Activated B cell treated with CpG ODN at 0.5 μM for 24 hours (primary cell): ENCODE measurements at regions not wholly inside any gene's neighbourhood (a gene's known extent, or its start where the extent isn't known, plus 50 kb on each side); places are given as distances from the start of the nearest gene placed in this dataset.
A peak's percentile ranks its signal among the peaks of the same experiment; 100 is the strongest.

Experiments used
- ATAC-seq: fragments of 200-7000 bp; cut with Tn5 transposase; one replicate; pipeline ENCODE4 v1.10.0; 2021; ENCODE audit warnings: low read depth, mild to moderate bottlenecking, moderate library complexity
- CTCF ChIA-PET: fragments of 350-600 bp; sonication (Branson Sonifier 250); formaldehyde crosslinking; loops from one replicate; lab custom pipeline; 2021; ENCODE audit warnings: antibody characterized with exemption; lab: Charles Lee
- POLR2A ChIA-PET: fragments of 350-600 bp; sonication (Branson Sonifier 250); formaldehyde crosslinking; loops from one replicate; lab custom pipeline; 2021; ENCODE audit warnings: antibody characterized with exemption; lab: Charles Lee
- DNase-seq: peaks from one replicate; pipeline ENCODE4 v3.0.0; 2022
- H3K27ac Mint-ChIP-seq: one replicate; pipeline ENCODE4 v1.8.0; 2020; ENCODE audit warnings: mixed read lengths
- H3K27me3 Mint-ChIP-seq: one replicate; pipeline ENCODE4 v1.8.0; 2021; ENCODE audit warnings: mixed read lengths
- H3K36me3 Mint-ChIP-seq: one replicate; pipeline ENCODE4 v1.8.0; 2021; ENCODE audit warnings: low read depth, mixed read lengths
- H3K4me1 Mint-ChIP-seq: one replicate; pipeline ENCODE4 v1.8.0; 2021; ENCODE audit warnings: mixed read lengths
- H3K4me3 Mint-ChIP-seq: one replicate; pipeline ENCODE4 v1.8.0; 2020; ENCODE audit warnings: mild to moderate bottlenecking, mixed read lengths
- H3K9me3 Mint-ChIP-seq: one replicate; pipeline ENCODE4 v1.8.0; 2020; ENCODE audit warnings: mixed read lengths
- CTCF ChIP-seq: fragments of 200-600 bp; IDR thresholded peaks from one replicate; pipeline ENCODE4 v1.8.0; 2022; ENCODE audit warnings: antibody characterized with exemption, mild to moderate bottlenecking
- intact Hi-C: fragments of 100-400 bp; cut with micrococcal nuclease; formaldehyde crosslinking; loops from one replicate; pipeline ENCODE4 v1.15.1; 2024

- Mint-ChIP-seq H3K27me3 (no peaks in the 10 kb centered on the region), H3K9me3 (no peaks in the 10 kb centered on the region), H3K27ac (no peak overlapping the region), H3K36me3 (peaks cover 3% of the 10 kb centered on the region), H3K4me1 (peaks cover 20% of the 10 kb centered on the region), H3K4me3 (no peak overlapping the region)
- ATAC-seq (peak; percentile 13), DNase-seq (peak; percentile 60)
- intact Hi-C loops = loop anchor here (1.0 to 5.0 kb wide), 12 partner anchors 44 to 1733 kb away; partner anchors contain the start of gene ZNF165
- POLR2A ChIA-PET = interaction anchor here (0.5 to 8.9 kb wide), 44 partner anchors 12 to 1791 kb away, joined by 3 to 510 read pairs (median 9); partner anchors contain the start of genes TRIM27, ZNF165 and ZNF391
- no peak for TF ChIP-seq CTCF
- CTCF ChIA-PET = interaction anchor here (2.0 kb wide), 1 partner anchor 12 kb away, joined by 7 read pairs; no protein-coding TSS in a partner anchor
Measured at GRCh38 chr6:27133281-27134227, 113.9 kb upstream of the PRSS16 start.

GRCh38 chr6:27135087-27135657, 112.3 kb upstream of the PRSS16 start:
- ATAC-seq (no peak), DNase-seq (no peak)
- H3K27me3 Mint-ChIP-seq = no peaks in the 10 kb centered on the region
- H3K4me3 Mint-ChIP-seq = no peak overlapping the region
- intact Hi-C loops = no loop called here
- POLR2A ChIA-PET = interaction anchor here (0.7 to 8.9 kb wide), 8 partner anchors 10 to 1114 kb away, joined by 4 to 510 read pairs (median 28); a partner anchor contains a TSS
- H3K27ac Mint-ChIP-seq = no peak overlapping the region
- TF ChIP-seq CTCF = no peak
- H3K4me1 Mint-ChIP-seq = peaks cover 34% of the 10 kb centered on the region
- CTCF ChIA-PET = no interaction called here
- no peaks in the 10 kb centered on the region for H3K9me3 Mint-ChIP-seq
- peaks cover 13% of the 10 kb centered on the region for H3K36me3 Mint-ChIP-seq

GRCh38 chr6:27136077-27136644, 111.3 kb upstream of the PRSS16 start:
- Mint-ChIP-seq H3K36me3 (peaks cover 16% of the 10 kb centered on the region), H3K4me3 (no peak overlapping the region), H3K4me1 (peaks cover 42% of the 10 kb centered on the region), H3K27me3 (no peaks in the 10 kb centered on the region), H3K27ac (no peak overlapping the region), H3K9me3 (no peaks in the 10 kb centered on the region)
- TF ChIP-seq CTCF = no peak
- ChIA-PET CTCF (no interaction called here), POLR2A (interaction anchor here (0.5 to 3.5 kb wide), 3 partner anchors 11 to 754 kb away, joined by 3 to 58 read pairs (median 4); partner anchors contain the start of gene HMGN4)
- ATAC-seq (no peak), DNase-seq (no peak)
- intact Hi-C loops = no loop called here

- no peak for DNase-seq
- Mint-ChIP-seq H3K4me3 (no peak overlapping the region), H3K27me3 (no peaks in the 10 kb centered on the region), H3K4me1 (peaks cover 50% of the 10 kb centered on the region), H3K36me3 (peaks cover 20% of the 10 kb centered on the region), H3K27ac (no peak overlapping the region), H3K9me3 (no peaks in the 10 kb centered on the region)
- ATAC-seq = no peak
- ChIA-PET CTCF (no interaction called here), POLR2A (interaction anchor here (0.7 to 3.5 kb wide), 3 partner anchors 10 to 852 kb away, joined by 4 to 58 read pairs (median 13); a partner anchor contains a TSS)
- no peak for TF ChIP-seq CTCF
- intact Hi-C loops = no loop called here
Measured at GRCh38 chr6:27136978-27137814, 110.3 kb upstream of the PRSS16 start.
